PC-9 (cell line): ENCODE measurements at regions not wholly inside any gene's neighbourhood (a gene's known extent, or its start where the extent isn't known, plus 50 kb on each side); places are given as distances from the start of the nearest gene placed in this dataset.

ENCODE experiments used
- BruUV-seq: library from RNA; stranded (reverse); fragments of 400-500 nt; replicated peaks from 2 replicates; lab custom pipeline; 2021; lab: Mats Ljungman, UMichigan
- CTCF ChIA-PET: fragments of 300-600 bp; sonication (Branson Sonifier 250); formaldehyde crosslinking; loops from one replicate; lab custom pipeline; 2022; ENCODE audit warnings: antibody characterized with exemption; lab: Charles Lee
- POLR2A ChIA-PET: fragments of 300-600 bp; sonication (Branson Sonifier 250); formaldehyde crosslinking; loops from one replicate; lab custom pipeline; 2022; ENCODE audit warnings: antibody characterized with exemption; ENCODE audit not compliant: unreplicated experiment; lab: Charles Lee
- DNase-seq, 2 experiments: peaks; one replicate each; pipeline versions ENCODE4 v3.0.0 to v3.0.0-alpha.2; 2015 to 2022; ENCODE audit warnings: mixed read lengths in 1 of 2
- H2AFZ ChIP-seq: fragments of 200-600 bp; sonication (generic); 2 replicates; pipeline ENCODE4 v1.8.1; 2017; ENCODE audit warnings: antibody characterized with exemption
- H3F3A ChIP-seq: fragments of 200-600 bp; sonication (generic); 2 replicates; pipeline ENCODE4 v1.8.1; 2017; ENCODE audit warnings: antibody characterized with exemption, mild to moderate bottlenecking, low read depth; ENCODE audit not compliant: insufficient read depth
- H3K27ac ChIP-seq: fragments of 200-600 bp; sonication (generic); 2 replicates; pipeline ENCODE4 v1.6.1; 2016; ENCODE audit warnings: mixed run types
- H3K27me3 ChIP-seq: fragments of 200-600 bp; sonication (generic); 2 replicates; pipeline ENCODE4 v1.6.1; 2016; ENCODE audit warnings: low read depth, mixed run types; ENCODE audit not compliant: insufficient read depth
- H3K36me3 ChIP-seq: fragments of 200-600 bp; sonication (generic); 2 replicates; pipeline ENCODE4 v1.6.1; 2016; ENCODE audit warnings: low read depth, mixed run types
- H3K4me1 ChIP-seq: fragments of 200-600 bp; sonication (generic); replicated peaks from 2 replicates; pipeline ENCODE4 v1.6.1; 2016; ENCODE audit warnings: mixed run types; ENCODE audit not compliant: insufficient read depth
- H3K4me2 ChIP-seq: fragments of 200-600 bp; sonication (generic); 2 replicates; pipeline ENCODE4 v1.6.1; 2017; ENCODE audit warnings: mixed run types
- H3K4me3 ChIP-seq: fragments of 200-600 bp; sonication (generic); 2 replicates; pipeline ENCODE4 v1.6.1; 2016; ENCODE audit warnings: mixed run types
- H3K79me2 ChIP-seq: fragments of 200-600 bp; sonication (generic); 2 replicates; pipeline ENCODE4 v1.6.1; 2017; ENCODE audit warnings: low read depth, mixed run types
- H3K9me2 ChIP-seq: fragments of 200-600 bp; sonication (generic); 2 replicates; pipeline ENCODE4 v1.8.1; 2017; ENCODE audit warnings: mild to moderate bottlenecking; ENCODE audit not compliant: insufficient read depth
- H3K9me3 ChIP-seq: fragments of 200-600 bp; sonication (generic); 2 replicates; pipeline ENCODE4 v1.8.1; 2016; ENCODE audit warnings: low read depth; ENCODE audit not compliant: insufficient read depth
- H4K20me1 ChIP-seq: fragments of 200-600 bp; sonication (generic); 2 replicates; pipeline ENCODE4 v1.8.1; 2017; ENCODE audit not compliant: insufficient read depth
- CTCF ChIP-seq: fragments of 200-600 bp; sonication (generic); conservative IDR thresholded peaks from 2 replicates; pipeline ENCODE4 v1.6.1; 2017; ENCODE audit warnings: mixed run types, antibody characterized with exemption, mild to moderate bottlenecking, moderate library complexity
- EZH2 ChIP-seq: fragments of 200-600 bp; sonication (generic); IDR thresholded peaks from 2 replicates; pipeline ENCODE4 v1.8.0; 2017; ENCODE audit warnings: antibody characterized with exemption, low read depth
- intact Hi-C: fragments of 100-400 bp; cut with micrococcal nuclease; formaldehyde crosslinking; loops from one replicate; pipeline ENCODE4 v1.10.0; 2022; ENCODE audit not compliant: unreplicated experiment

GRCh38 chr13:73832825-73833224, 301.4 kb downstream of the KLF12 start:
- CTCF ChIA-PET = no interaction called here
- POLR2A ChIA-PET = no interaction called here
- no peak overlapping the region for H3K27ac ChIP-seq
- H3K4me2 ChIP-seq = no peak overlapping the region
- H3K36me3 ChIP-seq = no peaks in the 10 kb centered on the region
- H3K9me3 ChIP-seq = no peaks in the 10 kb centered on the region
- H3F3A ChIP-seq = no peaks in the 10 kb centered on the region
- no TSS peak for BruUV-seq
- no peaks in the 10 kb centered on the region for H3K4me1 ChIP-seq
- H3K4me3 ChIP-seq = no peak overlapping the region
- no peaks in the 10 kb centered on the region for H4K20me1 ChIP-seq
- TF ChIP-seq EZH2 = no peak
- TF ChIP-seq CTCF = no peak
- H3K9me2 ChIP-seq = no peaks in the 10 kb centered on the region
- H3K79me2 ChIP-seq = no peaks in the 10 kb centered on the region
- DNase-seq = no peak
- H3K27me3 ChIP-seq = no peaks in the 10 kb centered on the region
- intact Hi-C loops = loop anchor here (10.0 kb wide), 1 partner anchor 1382 kb away; no protein-coding TSS in a partner anchor
- no peak overlapping the region for H2AFZ ChIP-seq

DNA sequence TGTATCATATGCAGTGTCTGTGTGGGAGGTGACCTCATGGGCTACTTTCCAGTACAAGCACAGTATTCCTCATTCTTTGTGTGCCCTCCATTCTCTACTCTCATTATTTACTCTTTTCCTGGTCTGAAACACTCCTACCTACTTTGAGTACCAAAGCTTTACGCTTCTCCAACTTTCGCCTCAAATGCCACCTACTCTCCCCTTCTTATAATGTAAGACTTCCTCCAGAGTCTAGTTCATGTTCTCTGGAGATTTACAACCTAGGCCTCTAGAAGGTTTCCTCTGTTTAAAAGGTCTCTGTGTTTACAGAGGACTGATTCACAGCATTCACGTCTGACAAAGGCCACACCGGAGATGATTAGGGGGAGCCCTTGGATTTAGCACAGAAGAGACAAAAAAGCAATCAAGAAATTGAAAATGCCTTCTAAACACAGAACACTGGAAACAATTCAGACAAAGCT, 302.0 kb downstream of the KLF12 start:
- no peaks in the 10 kb centered on the region for H3K4me1 ChIP-seq
- no peaks in the 10 kb centered on the region for H3F3A ChIP-seq
- H2AFZ ChIP-seq = no peak overlapping the region
- no peaks in the 10 kb centered on the region for H3K36me3 ChIP-seq
- no peak overlapping the region for H3K4me2 ChIP-seq
- no peak for DNase-seq
- POLR2A ChIA-PET = no interaction called here
- no TSS peak for BruUV-seq
- CTCF ChIA-PET = no interaction called here
- TF ChIP-seq CTCF (no peak), EZH2 (no peak)
- no peak overlapping the region for H3K27ac ChIP-seq
- no peaks in the 10 kb centered on the region for H3K27me3 ChIP-seq
- H3K79me2 ChIP-seq = no peaks in the 10 kb centered on the region
- intact Hi-C loops = loop anchor here (10.0 kb wide), 1 partner anchor 1383 kb away; no protein-coding TSS in a partner anchor
- H4K20me1 ChIP-seq = no peaks in the 10 kb centered on the region
- no peaks in the 10 kb centered on the region for H3K9me2 ChIP-seq
- H3K9me3 ChIP-seq = no peaks in the 10 kb centered on the region
- no peak overlapping the region for H3K4me3 ChIP-seq

DNA sequence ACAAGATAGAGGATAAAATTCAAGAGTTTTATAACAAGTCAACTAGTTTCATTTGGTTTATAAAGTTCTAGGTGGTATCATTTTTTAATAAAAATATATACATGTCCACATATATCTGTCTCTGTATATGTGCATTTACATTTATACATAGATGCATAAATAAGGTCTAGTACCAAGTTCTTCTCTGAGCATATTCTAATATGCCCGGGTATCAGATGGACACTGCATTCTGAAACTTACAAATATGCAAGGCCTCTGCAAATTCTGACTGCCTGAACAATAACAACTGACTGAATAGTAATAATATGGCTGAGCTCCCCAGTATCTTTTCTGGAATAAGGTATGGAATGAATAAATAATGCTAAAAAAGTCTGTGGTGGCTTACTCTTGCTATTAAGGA, 304.8 kb downstream of the KLF12 start:
- no peaks in the 10 kb centered on the region for H3K4me1 ChIP-seq
- no peaks in the 10 kb centered on the region for H3K9me3 ChIP-seq
- no peak overlapping the region for H2AFZ ChIP-seq
- TF ChIP-seq EZH2 = no peak
- no peak for TF ChIP-seq CTCF
- H4K20me1 ChIP-seq = no peaks in the 10 kb centered on the region
- H3F3A ChIP-seq = no peaks in the 10 kb centered on the region
- H3K27ac ChIP-seq = no peak overlapping the region
- H3K36me3 ChIP-seq = no peaks in the 10 kb centered on the region
- no peak for DNase-seq
- ChIA-PET CTCF (no interaction called here), POLR2A (no interaction called here)
- H3K27me3 ChIP-seq = no peaks in the 10 kb centered on the region
- no peak overlapping the region for H3K4me3 ChIP-seq
- H3K4me2 ChIP-seq = no peak overlapping the region
- intact Hi-C loops = no loop called here
- H3K9me2 ChIP-seq = no peaks in the 10 kb centered on the region; the same call in 1 of the 2 replicates
- no peaks in the 10 kb centered on the region for H3K79me2 ChIP-seq
- BruUV-seq = no TSS peak
